Left ventricle myocardium inferior (tissue), 1 donor: ENCODE measurements at regions not wholly inside any gene's neighbourhood (a gene's known extent, or its start where the extent isn't known, plus 50 kb on each side); places are given as distances from the start of the nearest gene placed in this dataset.

Experiments
- DNase-seq: peaks from one replicate; pipeline ENCODE4 v3.0.0-alpha.2; 2020
- H3K27ac ChIP-seq: fragments of 200-600 bp; replicated peaks from 2 replicates; pipeline ENCODE4 v1.8.0; 2021
- H3K27me3 ChIP-seq: fragments of 200-600 bp; 2 replicates; pipeline ENCODE4 v1.8.0; 2021; ENCODE audit warnings: low read depth
- H3K36me3 ChIP-seq: fragments of 200-600 bp; 2 replicates; pipeline ENCODE4 v1.8.0; 2021
- H3K4me1 ChIP-seq: fragments of 200-600 bp; 2 replicates; pipeline ENCODE4 v1.8.0; 2021
- H3K4me3 ChIP-seq: fragments of 200-600 bp; 2 replicates; pipeline ENCODE4 v1.8.0; 2021; ENCODE audit warnings: mild to moderate bottlenecking, moderate library complexity
- H3K9me3 ChIP-seq: fragments of 200-600 bp; replicated peaks from 2 replicates; pipeline ENCODE4 v1.8.0; 2021
- CTCF ChIP-seq: fragments of 200-600 bp; IDR thresholded peaks from 2 replicates; pipeline ENCODE4 v1.8.0; 2021; ENCODE audit warnings: antibody characterized with exemption, mild to moderate bottlenecking, borderline replicate concordance
- intact Hi-C: fragments of 100-400 bp; cut with micrococcal nuclease; formaldehyde crosslinking; loops from one replicate; pipeline ENCODE4 v1.11.0; 2022
- donor health status: DM: no; HTN: yes; CAD: no; lungs with severe emphysema.

- Histone ChIP-seq H3K4me1 (no peaks in the 10 kb centered on the region), H3K27me3 (no peaks in the 10 kb centered on the region), H3K4me3 (no peak overlapping the region), H3K27ac (no peak overlapping the region), H3K9me3 (no peaks in the 10 kb centered on the region), H3K36me3 (no peaks in the 10 kb centered on the region)
- intact Hi-C loops, result no loop called here
- TF ChIP-seq CTCF, result no peak
- DNase-seq, result no peak
Observed at GRCh38 chr11:80632156-80632555, 1191.3 kb upstream of the TENM4 start.

- intact Hi-C loops, result no loop called here
- no peaks in the 10 kb centered on the region for H3K27me3 ChIP-seq
- no peak overlapping the region for H3K27ac ChIP-seq
- no peaks in the 10 kb centered on the region for H3K9me3 ChIP-seq
- no peaks in the 10 kb centered on the region for H3K4me1 ChIP-seq
- DNase-seq, result no peak
- no peak overlapping the region for H3K4me3 ChIP-seq
- no peaks in the 10 kb centered on the region for H3K36me3 ChIP-seq
- TF ChIP-seq CTCF, result no peak
Observed at GRCh38 chr11:80629466-80629865, 1188.6 kb upstream of the TENM4 start.

GRCh38 chr11:80627364-80627763, 1186.5 kb upstream of the TENM4 start:
- TF ChIP-seq CTCF, result no peak
- H3K36me3 ChIP-seq, result no peaks in the 10 kb centered on the region
- DNase-seq, result no peak
- no peak overlapping the region for H3K27ac ChIP-seq
- no peaks in the 10 kb centered on the region for H3K9me3 ChIP-seq
- intact Hi-C loops, result no loop called here
- H3K4me1 ChIP-seq, result no peaks in the 10 kb centered on the region
- no peaks in the 10 kb centered on the region for H3K27me3 ChIP-seq
- no peak overlapping the region for H3K4me3 ChIP-seq

GRCh38 chr11:80626721-80627120, 1185.9 kb upstream of the TENM4 start:
- H3K27ac ChIP-seq, result no peak overlapping the region
- no peaks in the 10 kb centered on the region for H3K36me3 ChIP-seq
- no peaks in the 10 kb centered on the region for H3K4me1 ChIP-seq
- H3K4me3 ChIP-seq, result no peak overlapping the region
- H3K9me3 ChIP-seq, result no peaks in the 10 kb centered on the region
- no peaks in the 10 kb centered on the region for H3K27me3 ChIP-seq
- TF ChIP-seq CTCF, result no peak
- no peak for DNase-seq
- intact Hi-C loops, result no loop called here

GRCh38 chr11:80625563-80625962, 1184.7 kb upstream of the TENM4 start:
- Histone ChIP-seq H3K9me3 (no peaks in the 10 kb centered on the region), H3K27me3 (no peaks in the 10 kb centered on the region), H3K4me3 (no peak overlapping the region), H3K27ac (no peak overlapping the region), H3K36me3 (no peaks in the 10 kb centered on the region), H3K4me1 (no peaks in the 10 kb centered on the region)
- TF ChIP-seq CTCF, result no peak
- DNase-seq, result no peak
- intact Hi-C loops, result no loop called here

- H3K27ac ChIP-seq, result no peak overlapping the region
- no peaks in the 10 kb centered on the region for H3K9me3 ChIP-seq
- no peak overlapping the region for H3K4me3 ChIP-seq
- no peak for TF ChIP-seq CTCF
- H3K27me3 ChIP-seq, result no peaks in the 10 kb centered on the region
- intact Hi-C loops, result no loop called here
- H3K4me1 ChIP-seq, result no peaks in the 10 kb centered on the region
- no peaks in the 10 kb centered on the region for H3K36me3 ChIP-seq
- DNase-seq, result no peak
Observed at GRCh38 chr11:80621871-80622270, 1181.0 kb upstream of the TENM4 start.
